ENCODE measurements at regions not wholly inside any gene's neighbourhood (a gene's known extent, or its start where the extent isn't known, plus 50 kb on each side); places are given as distances from the start of the nearest gene placed in this dataset.

- TF ChIP-seq FOXP2 (optimal IDR thresholded peaks at IDR 0.05; ENCODE audit: borderline replicate concordance, extremely low read depth, extremely low read length, insufficient read depth) (no peak), TAF1 (IDR thresholded peaks at IDR 0.05; ENCODE audit: borderline replicate concordance, insufficient read depth, low read length) (no peak), POLR2AphosphoS5 (IDR thresholded peaks at IDR 0.05; ENCODE audit: low read depth, low read length) (no peak), REST (IDR thresholded peaks at IDR 0.05; ENCODE audit: insufficient read depth in 1 of 2, low read depth in 2 of 2, low read length in 2 of 2) (no peak), SIN3A (IDR thresholded peaks at IDR 0.05; ENCODE audit: borderline replicate concordance, insufficient read depth, low read length) (no peak)
Measured at GRCh38 chr20:60266177-60266823, 308.1 kb downstream of the CDH26 start.

GRCh38 chr20:60268491-60268890 lies 310.3 kb downstream of the CDH26 start:
- TF ChIP-seq SIN3A (IDR thresholded peaks at IDR 0.05; ENCODE audit: borderline replicate concordance, insufficient read depth, low read length) (no peak), POLR2AphosphoS5 (IDR thresholded peaks at IDR 0.05; ENCODE audit: low read depth, low read length) (no peak), REST (IDR thresholded peaks at IDR 0.05; ENCODE audit: insufficient read depth in 1 of 2, low read depth in 2 of 2, low read length in 2 of 2) (no peak), TAF1 (IDR thresholded peaks at IDR 0.05; ENCODE audit: borderline replicate concordance, insufficient read depth, low read length) (no peak), FOXP2 (optimal IDR thresholded peaks at IDR 0.05; ENCODE audit: borderline replicate concordance, extremely low read depth, extremely low read length, insufficient read depth) (no peak)

- TF ChIP-seq SIN3A (IDR thresholded peaks at IDR 0.05; ENCODE audit: borderline replicate concordance, insufficient read depth, low read length) (no peak), TAF1 (IDR thresholded peaks at IDR 0.05; ENCODE audit: borderline replicate concordance, insufficient read depth, low read length) (no peak), FOXP2 (optimal IDR thresholded peaks at IDR 0.05; ENCODE audit: borderline replicate concordance, extremely low read depth, extremely low read length, insufficient read depth) (no peak), REST (IDR thresholded peaks at IDR 0.05; ENCODE audit: insufficient read depth in 1 of 2, low read depth in 2 of 2, low read length in 2 of 2) (no peak), POLR2AphosphoS5 (IDR thresholded peaks at IDR 0.05; ENCODE audit: low read depth, low read length) (no peak)
Measured at GRCh38 chr20:60269573-60270162, 311.4 kb downstream of the CDH26 start.

GRCh38 chr20:60270341-60270740 lies 312.1 kb downstream of the CDH26 start:
- no peak for TF ChIP-seq SIN3A (IDR thresholded peaks at IDR 0.05; ENCODE audit: borderline replicate concordance, insufficient read depth, low read length)
- no peak for TF ChIP-seq TAF1 (IDR thresholded peaks at IDR 0.05; ENCODE audit: borderline replicate concordance, insufficient read depth, low read length)
- TF ChIP-seq FOXP2 (optimal IDR thresholded peaks at IDR 0.05; ENCODE audit: borderline replicate concordance, extremely low read depth, extremely low read length, insufficient read depth): no peak
- no peak for TF ChIP-seq REST (IDR thresholded peaks at IDR 0.05; ENCODE audit: insufficient read depth in 1 of 2, low read depth in 2 of 2, low read length in 2 of 2)

All from PFSK-1 (cell line).